ENCODE measurements at regions not wholly inside any gene's neighbourhood (a gene's known extent, or its start where the extent isn't known, plus 50 kb on each side); places are given as distances from the start of the nearest gene placed in this dataset.

DNA sequence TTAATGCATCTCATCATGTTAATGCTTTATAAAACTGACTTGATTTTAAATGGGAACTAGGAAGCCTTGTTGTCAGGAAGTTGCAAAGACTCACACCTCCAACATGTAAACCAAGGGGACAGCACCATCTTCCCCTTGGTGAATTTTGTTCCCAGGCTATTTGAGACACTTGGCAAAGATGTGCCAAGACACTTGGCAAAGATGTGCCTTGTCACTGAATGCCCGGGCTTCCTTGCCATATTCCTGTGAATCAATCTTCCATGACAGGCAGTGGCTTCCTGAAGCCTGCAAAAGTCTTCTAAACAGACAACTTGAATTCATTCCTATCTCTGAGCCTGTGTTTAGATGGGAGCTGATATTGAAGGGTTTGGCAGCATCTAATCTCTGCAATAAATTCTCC is 465.4 kb upstream of the C16orf82 start:
- H2AFZ ChIP-seq (ENCODE audit: low read length) = no peak overlapping the region
- 0 out of 2 replicates have a peak, but pooled peaks cover under 1% of the 10 kb centered on the region for H3K4me1 ChIP-seq (ENCODE audit: insufficient read depth, low read length)
- FAIRE-seq = no peak
- no peaks in the 10 kb centered on the region for H3K36me3 ChIP-seq (replicated peaks in 1 of 2; ENCODE audit: control insufficient read depth in 1 of 2, insufficient read depth in 2 of 2, low read length in 2 of 2)
- H3K4me2 ChIP-seq (ENCODE audit: low read depth, low read length) = no peak overlapping the region
- ChIA-PET CTCF (ENCODE audit: low intra/inter-chr PET ratio, low total read pairs) (no interaction called here), POLR2A (no interaction called here)
- H3K9ac ChIP-seq (ENCODE audit: insufficient read depth, low read depth, low read length) = no peak overlapping the region
- no peaks in the 10 kb centered on the region for H3K9me3 ChIP-seq (ENCODE audit: low read length)
- 0% methylated on average over 1 of the region's 1 CpG for WGBS (ENCODE audit: low lambda C conversion rate)
- in situ Hi-C loops (cut with HindIII; ENCODE audit: extremely low pct_ligation_motif_present, low pct_unique_long_range_greater_than_20kb) (no loop called here), intact Hi-C loops (cut with micrococcal nuclease; ENCODE audit: unreplicated experiment) (no loop called here)
- H3K27ac ChIP-seq (ENCODE audit: extremely low read length, insufficient read depth, low read length) = no peak overlapping the region
- TF ChIP-seq ZNF816 (CRISPR knock-in tag; IDR thresholded peaks at IDR 0.05; ENCODE audit: borderline replicate concordance) (no peak), TOPORS (CRISPR knock-in tag; IDR thresholded peaks at IDR 0.05) (no peak), MAFF (IDR thresholded peaks at IDR 0.05; ENCODE audit: low read depth, low read length) (no peak), HNRNPK (IDR thresholded peaks at IDR 0.05; ENCODE audit: low read depth, low read length, poor library complexity, severe bottlenecking) (no peak), ZNF570 (CRISPR knock-in tag; IDR thresholded peaks at IDR 0.05; ENCODE audit: borderline replicate concordance) (no peak), REXO4 (CRISPR knock-in tag; IDR thresholded peaks at IDR 0.05; ENCODE audit: borderline replicate concordance) (no peak), ZNF670 (CRISPR knock-in tag; IDR thresholded peaks at IDR 0.05; ENCODE audit: borderline replicate concordance) (no peak)
- TF ChIP-seq, protein P1, sequence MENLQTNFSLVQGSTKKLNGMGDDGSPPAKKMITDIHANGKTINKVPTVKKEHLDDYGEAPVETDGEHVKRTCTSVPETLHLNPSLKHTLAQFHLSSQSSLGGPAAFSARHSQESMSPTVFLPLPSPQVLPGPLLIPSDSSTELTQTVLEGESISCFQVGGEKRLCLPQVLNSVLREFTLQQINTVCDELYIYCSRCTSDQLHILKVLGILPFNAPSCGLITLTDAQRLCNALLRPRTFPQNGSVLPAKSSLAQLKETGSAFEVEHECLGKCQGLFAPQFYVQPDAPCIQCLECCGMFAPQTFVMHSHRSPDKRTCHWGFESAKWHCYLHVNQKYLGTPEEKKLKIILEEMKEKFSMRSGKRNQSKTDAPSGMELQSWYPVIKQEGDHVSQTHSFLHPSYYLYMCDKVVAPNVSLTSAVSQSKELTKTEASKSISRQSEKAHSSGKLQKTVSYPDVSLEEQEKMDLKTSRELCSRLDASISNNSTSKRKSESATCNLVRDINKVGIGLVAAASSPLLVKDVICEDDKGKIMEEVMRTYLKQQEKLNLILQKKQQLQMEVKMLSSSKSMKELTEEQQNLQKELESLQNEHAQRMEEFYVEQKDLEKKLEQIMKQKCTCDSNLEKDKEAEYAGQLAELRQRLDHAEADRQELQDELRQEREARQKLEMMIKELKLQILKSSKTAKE (CRISPR knock-in tag; IDR thresholded peaks at IDR 0.05; ENCODE audit: borderline replicate concordance) = no peak
- TF ChIP-seq, protein P2, sequence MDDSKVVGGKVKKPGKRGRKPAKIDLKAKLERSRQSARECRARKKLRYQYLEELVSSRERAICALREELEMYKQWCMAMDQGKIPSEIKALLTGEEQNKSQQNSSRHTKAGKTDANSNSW (CRISPR knock-in tag; IDR thresholded peaks at IDR 0.05; ENCODE audit: borderline replicate concordance) = no peak
- TF ChIP-seq, protein P3, sequence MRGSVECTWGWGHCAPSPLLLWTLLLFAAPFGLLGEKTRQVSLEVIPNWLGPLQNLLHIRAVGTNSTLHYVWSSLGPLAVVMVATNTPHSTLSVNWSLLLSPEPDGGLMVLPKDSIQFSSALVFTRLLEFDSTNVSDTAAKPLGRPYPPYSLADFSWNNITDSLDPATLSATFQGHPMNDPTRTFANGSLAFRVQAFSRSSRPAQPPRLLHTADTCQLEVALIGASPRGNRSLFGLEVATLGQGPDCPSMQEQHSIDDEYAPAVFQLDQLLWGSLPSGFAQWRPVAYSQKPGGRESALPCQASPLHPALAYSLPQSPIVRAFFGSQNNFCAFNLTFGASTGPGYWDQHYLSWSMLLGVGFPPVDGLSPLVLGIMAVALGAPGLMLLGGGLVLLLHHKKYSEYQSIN (CRISPR knock-in tag; IDR thresholded peaks at IDR 0.05; ENCODE audit: borderline replicate concordance) = no peak
- TF ChIP-seq, protein P4, sequence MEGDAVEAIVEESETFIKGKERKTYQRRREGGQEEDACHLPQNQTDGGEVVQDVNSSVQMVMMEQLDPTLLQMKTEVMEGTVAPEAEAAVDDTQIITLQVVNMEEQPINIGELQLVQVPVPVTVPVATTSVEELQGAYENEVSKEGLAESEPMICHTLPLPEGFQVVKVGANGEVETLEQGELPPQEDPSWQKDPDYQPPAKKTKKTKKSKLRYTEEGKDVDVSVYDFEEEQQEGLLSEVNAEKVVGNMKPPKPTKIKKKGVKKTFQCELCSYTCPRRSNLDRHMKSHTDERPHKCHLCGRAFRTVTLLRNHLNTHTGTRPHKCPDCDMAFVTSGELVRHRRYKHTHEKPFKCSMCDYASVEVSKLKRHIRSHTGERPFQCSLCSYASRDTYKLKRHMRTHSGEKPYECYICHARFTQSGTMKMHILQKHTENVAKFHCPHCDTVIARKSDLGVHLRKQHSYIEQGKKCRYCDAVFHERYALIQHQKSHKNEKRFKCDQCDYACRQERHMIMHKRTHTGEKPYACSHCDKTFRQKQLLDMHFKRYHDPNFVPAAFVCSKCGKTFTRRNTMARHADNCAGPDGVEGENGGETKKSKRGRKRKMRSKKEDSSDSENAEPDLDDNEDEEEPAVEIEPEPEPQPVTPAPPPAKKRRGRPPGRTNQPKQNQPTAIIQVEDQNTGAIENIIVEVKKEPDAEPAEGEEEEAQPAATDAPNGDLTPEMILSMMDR (CRISPR knock-in tag; IDR thresholded peaks at IDR 0.05) = no peak
- no peaks in the 10 kb centered on the region for H3K79me2 ChIP-seq (ENCODE audit: insufficient read depth, low read length)
- no TSS peak for BruUV-seq (replicated peaks)
- no peak overlapping the region for H3K4me3 ChIP-seq (replicated peaks in 1 of 3; ENCODE audit: insufficient read depth in 1 of 3, low read depth in 2 of 3, low read length in 3 of 3)
- H3K27me3 ChIP-seq (ENCODE audit: control insufficient read depth in 1 of 2, insufficient read depth in 2 of 2, low read length in 2 of 2) = peaks cover 0 to 5% of the 10 kb centered on the region in 2 experiments; a peak in 1 of 5 replicates
- no peaks in the 10 kb centered on the region for H4K20me1 ChIP-seq (ENCODE audit: insufficient read depth, low read length)
- no peak for ATAC-seq
- DNase-seq (ENCODE audit: low spot score) = no peak

All from HepG2 (cell line).